ENCODE measurements at regions not wholly inside any gene's neighbourhood (a gene's known extent, or its start where the extent isn't known, plus 50 kb on each side); places are given as distances from the start of the nearest gene placed in this dataset.

GRCh38 chr1:38273196-38273804 lies 226.7 kb upstream of the POU3F1 start:
- H3K4me2 ChIP-seq = no peak overlapping the region
- H3K4me3 ChIP-seq = no peak overlapping the region
- H3K4me1 ChIP-seq (ENCODE audit: insufficient read depth) = peaks cover 39% of the 10 kb centered on the region
- DNase-seq (ENCODE audit: low spot score) (no peak), ATAC-seq (no peak)
- H3K79me2 ChIP-seq (replicated peaks; ENCODE audit: insufficient read depth) = no peaks in the 10 kb centered on the region
- H3F3A ChIP-seq (replicated peaks; ENCODE audit: low read depth) = peaks cover 26% of the 10 kb centered on the region
- H2AFZ ChIP-seq = no peak overlapping the region
- peaks cover 55% of the 10 kb centered on the region for H3K4me1 Mint-ChIP-seq
- no peaks in the 10 kb centered on the region for H3K27me3 ChIP-seq (ENCODE audit: insufficient read depth)
- no peak overlapping the region for H3K27ac Mint-ChIP-seq
- peaks cover 13% of the 10 kb centered on the region for H3K27me3 Mint-ChIP-seq (ENCODE audit: insufficient read depth, low read depth, poor library complexity)
- TF ChIP-seq JUNB (IDR thresholded peaks at IDR 0.05; ENCODE audit: unreplicated experiment) = no peak
- TF ChIP-seq EZH2 (IDR thresholded peaks at IDR 0.05; ENCODE audit: low read depth, unreplicated experiment) = no peak
- no peak for TF ChIP-seq POLR2AphosphoS5 (IDR thresholded peaks at IDR 0.05; ENCODE audit: low read depth)
- no peak for TF ChIP-seq EZH2phosphoT487 (IDR thresholded peaks at IDR 0.05; ENCODE audit: unreplicated experiment)
- TF ChIP-seq NANOG (IDR thresholded peaks at IDR 0.05; ENCODE audit: borderline replicate concordance) = no peak
- no peak for TF ChIP-seq REST (IDR thresholded peaks at IDR 0.05; ENCODE audit: unreplicated experiment)
- no peak for TF ChIP-seq ZNF331 (CRISPR knock-in tag; IDR thresholded peaks at IDR 0.05; ENCODE audit: low read depth)
- no peak for TF ChIP-seq CTCF (conservative IDR thresholded peaks at IDR 0.05; ENCODE audit: low read depth in 2 of 2)
- no peak for TF ChIP-seq STAT1 (IDR thresholded peaks at IDR 0.05; ENCODE audit: unreplicated experiment)
- no peak for TF ChIP-seq CREB1 (CRISPR knock-in tag; IDR thresholded peaks at IDR 0.05; ENCODE audit: low read depth)
- TF ChIP-seq ETS1 (IDR thresholded peaks at IDR 0.05) = no peak
- TF ChIP-seq ZNF462 (CRISPR knock-in tag; IDR thresholded peaks at IDR 0.05) = no peak
- peaks cover 2% of the 10 kb centered on the region; the same call in 1 of the 2 replicates for H3K36me3 ChIP-seq (ENCODE audit: insufficient read depth)
- no peak overlapping the region for H3K27ac ChIP-seq (ENCODE audit: low read depth)
- no peak overlapping the region; the same call in 2 of the 3 replicates for H3K4me3 Mint-ChIP-seq
- peaks cover 8% of the 10 kb centered on the region for H3K9me2 ChIP-seq (ENCODE audit: insufficient read depth)
- peaks cover 25% of the 10 kb centered on the region for H3K9me3 Mint-ChIP-seq
- peaks cover 17% of the 10 kb centered on the region for H3K36me3 Mint-ChIP-seq (ENCODE audit: low read depth)
- H4K20me1 ChIP-seq (replicated peaks; ENCODE audit: insufficient read depth) = no peaks in the 10 kb centered on the region

Measured in GM23338 (cell line).